ENCODE measurements at regions not wholly inside any gene's neighbourhood (a gene's known extent, or its start where the extent isn't known, plus 50 kb on each side); places are given as distances from the start of the nearest gene placed in this dataset.

DNA sequence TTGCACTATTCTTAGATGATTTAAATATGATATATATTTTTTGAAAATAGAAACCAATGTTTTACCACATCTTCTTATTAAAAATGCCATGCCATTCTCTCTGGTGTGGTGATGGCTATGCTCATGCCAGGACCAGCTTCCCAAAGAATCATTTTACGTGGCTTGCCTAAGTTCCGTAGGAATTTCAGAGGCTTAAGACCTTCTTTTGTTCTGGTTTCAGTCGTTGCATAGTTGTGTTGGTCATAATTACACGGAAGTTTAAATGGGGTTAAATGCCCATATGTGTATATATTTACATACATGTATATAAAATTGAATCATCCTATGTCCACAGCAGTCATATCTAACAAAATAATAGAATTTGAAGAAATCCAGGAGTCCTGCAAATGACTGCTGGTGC, 78.7 kb upstream of the PLPPR5 start:
- H3K36me3 Mint-ChIP-seq (ENCODE audit: low read depth), result no peaks in the 10 kb centered on the region
- no peaks in the 10 kb centered on the region for H3K36me3 ChIP-seq (ENCODE audit: insufficient read depth, low read length)
- TF ChIP-seq, protein P1, sequence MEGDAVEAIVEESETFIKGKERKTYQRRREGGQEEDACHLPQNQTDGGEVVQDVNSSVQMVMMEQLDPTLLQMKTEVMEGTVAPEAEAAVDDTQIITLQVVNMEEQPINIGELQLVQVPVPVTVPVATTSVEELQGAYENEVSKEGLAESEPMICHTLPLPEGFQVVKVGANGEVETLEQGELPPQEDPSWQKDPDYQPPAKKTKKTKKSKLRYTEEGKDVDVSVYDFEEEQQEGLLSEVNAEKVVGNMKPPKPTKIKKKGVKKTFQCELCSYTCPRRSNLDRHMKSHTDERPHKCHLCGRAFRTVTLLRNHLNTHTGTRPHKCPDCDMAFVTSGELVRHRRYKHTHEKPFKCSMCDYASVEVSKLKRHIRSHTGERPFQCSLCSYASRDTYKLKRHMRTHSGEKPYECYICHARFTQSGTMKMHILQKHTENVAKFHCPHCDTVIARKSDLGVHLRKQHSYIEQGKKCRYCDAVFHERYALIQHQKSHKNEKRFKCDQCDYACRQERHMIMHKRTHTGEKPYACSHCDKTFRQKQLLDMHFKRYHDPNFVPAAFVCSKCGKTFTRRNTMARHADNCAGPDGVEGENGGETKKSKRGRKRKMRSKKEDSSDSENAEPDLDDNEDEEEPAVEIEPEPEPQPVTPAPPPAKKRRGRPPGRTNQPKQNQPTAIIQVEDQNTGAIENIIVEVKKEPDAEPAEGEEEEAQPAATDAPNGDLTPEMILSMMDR (IDR thresholded peaks at IDR 0.05), result no peak
- H3K4me1 ChIP-seq (ENCODE audit: insufficient read depth, low read length), result no peaks in the 10 kb centered on the region
- H3K4me3 Mint-ChIP-seq, result no peak overlapping the region
- no peaks in the 10 kb centered on the region for H3K27me3 ChIP-seq (ENCODE audit: control insufficient read depth in 1 of 2, insufficient read depth in 2 of 2, low read length in 2 of 2)
- no peak overlapping the region for H3K27ac Mint-ChIP-seq
- ChIA-PET POLR2A (no interaction called here), CTCF (no interaction called here)
- intact Hi-C loops (cut with DNase I, micrococcal nuclease), result no loop called here
- ATAC-seq (ENCODE audit: poor library complexity) (no peak), DNase-seq (no peak)
- H3K27me3 Mint-ChIP-seq, result no peaks in the 10 kb centered on the region
- no peaks in the 10 kb centered on the region for H3K9me3 ChIP-seq (ENCODE audit: control insufficient read depth in 1 of 2, insufficient read depth in 1 of 2, low read length in 2 of 2)
- peaks cover 2% of the 10 kb centered on the region for H3K9me3 Mint-ChIP-seq
- no peaks in the 10 kb centered on the region for H3K4me1 Mint-ChIP-seq (ENCODE audit: low read depth)
- no peak overlapping the region for H3K4me3 ChIP-seq (ENCODE audit: low read length)
- H3K27ac ChIP-seq (ENCODE audit: low read depth in 1 of 2, low read length in 2 of 2), result no peak overlapping the region

DNA sequence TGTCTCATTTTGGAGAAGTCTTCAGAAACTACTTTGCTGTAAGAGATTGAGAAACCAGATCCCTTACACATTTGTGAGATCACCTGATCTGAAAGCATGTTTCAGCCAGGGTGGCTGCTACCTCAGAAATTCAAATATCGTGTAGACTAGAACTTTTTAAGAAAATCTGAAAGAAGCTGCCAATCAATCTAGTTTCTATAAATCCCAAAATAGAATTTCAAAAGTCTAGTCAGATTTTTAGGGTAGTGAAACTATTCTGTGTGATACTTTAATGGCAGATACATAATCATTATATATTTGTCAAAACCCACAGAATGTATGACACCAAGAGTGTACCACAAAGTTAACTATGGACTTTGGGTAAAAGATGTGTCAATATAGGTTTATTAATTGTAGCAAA, 79.9 kb upstream of the PLPPR5 start:
- Mint-ChIP-seq H3K4me3 (no peak overlapping the region), H3K27me3 (no peaks in the 10 kb centered on the region), H3K9me3 (peaks cover 2% of the 10 kb centered on the region), H3K4me1 (ENCODE audit: low read depth) (no peaks in the 10 kb centered on the region), H3K36me3 (ENCODE audit: low read depth) (no peaks in the 10 kb centered on the region), H3K27ac (no peak overlapping the region)
- CTCF ChIA-PET, result no interaction called here
- intact Hi-C loops (cut with DNase I, micrococcal nuclease), result no loop called here
- POLR2A ChIA-PET, result no interaction called here
- Histone ChIP-seq H3K27me3 (ENCODE audit: control insufficient read depth in 1 of 2, insufficient read depth in 2 of 2, low read length in 2 of 2) (no peaks in the 10 kb centered on the region), H3K4me3 (ENCODE audit: low read length) (no peak overlapping the region), H3K9me3 (ENCODE audit: control insufficient read depth in 1 of 2, insufficient read depth in 1 of 2, low read length in 2 of 2) (no peaks in the 10 kb centered on the region), H3K27ac (ENCODE audit: low read depth in 1 of 2, low read length in 2 of 2) (no peak overlapping the region), H3K4me1 (ENCODE audit: insufficient read depth, low read length) (no peaks in the 10 kb centered on the region), H3K36me3 (ENCODE audit: insufficient read depth, low read length) (no peaks in the 10 kb centered on the region)
- DNase-seq (no peak), ATAC-seq (ENCODE audit: poor library complexity) (no peak)
- TF ChIP-seq, protein P1 (IDR thresholded peaks at IDR 0.05), result no peak

DNA sequence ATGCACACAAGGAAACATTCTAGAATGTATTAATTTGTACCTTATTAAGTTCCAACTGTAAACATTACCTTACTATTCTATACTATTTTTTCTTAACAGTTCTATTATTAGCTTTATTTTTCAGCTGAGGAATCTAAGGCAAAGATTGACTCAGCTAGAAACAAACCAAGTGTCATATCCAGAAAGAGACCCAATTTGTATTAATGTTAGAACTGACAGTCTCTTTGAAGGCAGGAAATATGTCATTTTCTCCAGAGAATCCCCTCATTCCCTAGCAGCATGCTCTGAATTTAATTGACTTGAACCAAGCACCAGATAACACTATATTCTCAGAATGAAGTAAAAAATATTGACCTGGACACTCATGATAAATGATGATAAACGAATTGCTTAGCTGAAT, 81.4 kb upstream of the PLPPR5 start:
- Mint-ChIP-seq H3K36me3 (ENCODE audit: low read depth) (no peaks in the 10 kb centered on the region), H3K9me3 (peaks cover 5% of the 10 kb centered on the region), H3K27me3 (no peaks in the 10 kb centered on the region), H3K4me3 (no peak overlapping the region), H3K27ac (no peak overlapping the region), H3K4me1 (ENCODE audit: low read depth) (no peaks in the 10 kb centered on the region)
- no peak for ATAC-seq (ENCODE audit: poor library complexity)
- no peaks in the 10 kb centered on the region for H3K36me3 ChIP-seq (ENCODE audit: insufficient read depth, low read length)
- TF ChIP-seq, protein P1 (IDR thresholded peaks at IDR 0.05), result no peak
- CTCF ChIA-PET, result no interaction called here
- no peaks in the 10 kb centered on the region for H3K27me3 ChIP-seq (ENCODE audit: control insufficient read depth in 1 of 2, insufficient read depth in 2 of 2, low read length in 2 of 2)
- POLR2A ChIA-PET, result no interaction called here
- H3K27ac ChIP-seq (ENCODE audit: low read depth in 1 of 2, low read length in 2 of 2), result no peak overlapping the region
- no peak for DNase-seq
- no peaks in the 10 kb centered on the region for H3K9me3 ChIP-seq (ENCODE audit: control insufficient read depth in 1 of 2, insufficient read depth in 1 of 2, low read length in 2 of 2)
- intact Hi-C loops (cut with DNase I, micrococcal nuclease), result no loop called here
- H3K4me3 ChIP-seq (ENCODE audit: low read length), result no peak overlapping the region
- no peaks in the 10 kb centered on the region for H3K4me1 ChIP-seq (ENCODE audit: insufficient read depth, low read length)

All from CD4-positive, alpha-beta T cell (primary cell).